HG03558 (cell line): ENCODE measurements at regions not wholly inside any gene's neighbourhood (a gene's known extent, or its start where the extent isn't known, plus 50 kb on each side); places are given as distances from the start of the nearest gene placed in this dataset.

Experiments used
- ATAC-seq: cut with Tn5 transposase; IDR thresholded peaks from one replicate; pipeline ENCODE4 v1.9.1; 2021; ENCODE audit warnings: moderate number of reproducible peaks; ENCODE audit not compliant: unreplicated experiment; ENCODE audit errors: extremely low read depth

DNA sequence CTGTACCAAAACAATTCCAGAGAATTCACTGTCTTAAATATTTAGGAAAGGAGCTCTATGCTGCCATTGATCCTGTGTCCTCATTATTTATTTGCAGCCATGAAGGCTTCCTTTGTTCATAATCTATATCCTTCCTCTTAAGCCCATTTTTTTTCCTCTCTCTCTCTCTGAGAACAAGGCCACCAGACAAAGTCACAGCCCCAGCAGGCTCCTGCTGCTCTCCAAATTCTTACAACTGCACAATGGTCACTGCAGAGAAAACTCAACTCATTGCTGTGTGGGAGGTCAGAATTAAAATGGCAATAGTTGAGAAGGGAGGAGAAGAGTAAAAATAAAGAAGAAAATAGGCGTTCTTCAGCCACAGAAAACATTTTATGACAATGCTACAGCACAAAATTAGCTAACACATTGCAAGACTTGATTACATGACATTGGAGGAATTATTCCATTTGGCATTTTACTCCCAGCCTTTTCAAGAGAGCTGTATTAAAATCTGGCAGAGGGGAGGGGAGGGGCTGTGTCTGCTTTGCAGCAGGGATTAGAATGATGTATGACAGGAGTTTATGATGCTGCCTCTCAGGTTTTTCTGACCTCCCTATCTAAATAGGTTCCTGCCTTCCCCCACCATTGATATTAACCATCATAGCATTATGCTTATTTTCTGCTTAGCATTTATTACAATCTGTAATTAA, 399.7 kb upstream of the THBS1 start:
- ATAC-seq: no peak

DNA sequence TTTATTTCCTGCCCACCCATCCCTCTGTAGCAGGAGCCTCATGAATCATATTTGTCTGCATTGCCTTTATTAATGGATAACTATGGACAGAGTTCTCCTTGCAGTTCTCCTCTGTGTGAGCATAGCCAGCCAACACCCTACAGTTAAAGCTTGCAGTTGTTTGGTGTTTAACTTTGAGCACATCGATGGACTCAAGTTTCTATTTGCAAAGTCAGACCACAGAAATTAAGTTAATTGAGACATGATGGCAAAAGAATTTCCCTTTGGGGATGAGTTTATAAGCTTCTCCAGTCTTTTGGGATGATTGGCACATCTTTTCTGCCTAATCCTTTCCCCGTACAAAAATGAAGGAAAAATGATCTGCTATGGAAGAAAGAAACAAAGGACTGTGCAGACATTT, 398.9 kb upstream of the THBS1 start:
- no peak for ATAC-seq

DNA sequence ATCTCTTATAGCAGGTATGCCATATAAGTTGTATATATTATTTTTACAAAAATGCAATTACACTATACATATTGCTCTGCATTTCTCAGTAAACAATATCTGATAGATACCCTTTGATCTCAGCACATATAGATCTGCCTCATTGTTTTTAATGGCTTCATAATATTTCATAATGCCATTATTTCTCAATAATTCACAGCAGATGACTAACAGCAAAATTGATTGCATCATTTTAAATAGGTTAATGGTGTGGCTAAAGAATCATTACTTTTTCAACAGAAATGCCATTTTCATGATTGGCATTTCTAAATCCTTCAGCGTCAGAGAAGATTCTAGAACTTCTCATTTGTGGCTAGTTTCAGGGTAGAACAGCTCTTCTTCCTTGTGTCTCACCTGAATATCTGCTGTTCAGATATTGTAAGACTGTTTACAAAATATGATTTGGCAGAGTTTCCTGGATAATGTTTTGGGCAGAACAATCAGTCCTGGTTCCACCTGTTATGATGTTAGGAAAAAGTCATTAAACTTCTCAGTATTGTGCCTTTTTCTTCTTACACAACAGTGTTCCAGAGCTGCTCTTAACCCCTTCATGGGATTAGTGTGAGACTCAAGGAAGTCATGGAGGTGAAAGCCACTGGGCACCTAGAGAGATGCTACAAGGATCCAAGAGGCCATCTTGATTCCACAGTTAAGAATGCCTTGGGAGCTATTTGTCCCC, 397.6 kb upstream of the THBS1 start:
- no peak for ATAC-seq

DNA sequence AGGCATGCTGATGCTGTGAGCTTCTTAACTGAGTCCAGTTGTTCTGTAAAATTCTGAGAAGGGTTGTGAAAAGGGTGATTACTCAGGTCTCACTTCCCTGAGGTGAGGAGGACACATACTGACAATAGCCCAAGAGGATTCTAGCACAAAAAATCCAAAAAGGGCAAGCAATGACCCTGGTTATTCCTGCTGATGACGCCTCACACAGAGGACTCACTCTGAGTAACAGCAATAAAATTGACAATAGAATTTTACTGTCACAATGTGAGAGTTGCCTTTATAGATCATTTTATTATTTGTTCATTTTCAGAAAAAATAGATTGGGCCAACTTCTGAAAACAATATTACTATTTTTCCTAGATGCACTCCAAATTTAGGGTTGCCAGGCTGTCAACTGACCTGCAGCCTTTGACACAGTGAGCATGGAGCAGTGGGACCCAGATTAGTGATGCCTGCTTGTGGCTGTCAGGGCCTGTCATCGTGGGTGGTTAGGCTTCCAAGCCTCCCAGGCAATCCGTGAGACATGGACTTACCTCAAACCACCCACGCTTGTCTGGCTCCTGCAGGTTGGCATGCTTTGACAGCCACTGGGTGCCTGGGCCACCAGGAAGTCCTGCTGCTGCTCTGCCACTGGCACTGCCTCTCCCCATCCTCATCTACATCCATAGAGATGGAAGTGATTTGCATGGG, 396.0 kb upstream of the THBS1 start:
- ATAC-seq: no peak

DNA sequence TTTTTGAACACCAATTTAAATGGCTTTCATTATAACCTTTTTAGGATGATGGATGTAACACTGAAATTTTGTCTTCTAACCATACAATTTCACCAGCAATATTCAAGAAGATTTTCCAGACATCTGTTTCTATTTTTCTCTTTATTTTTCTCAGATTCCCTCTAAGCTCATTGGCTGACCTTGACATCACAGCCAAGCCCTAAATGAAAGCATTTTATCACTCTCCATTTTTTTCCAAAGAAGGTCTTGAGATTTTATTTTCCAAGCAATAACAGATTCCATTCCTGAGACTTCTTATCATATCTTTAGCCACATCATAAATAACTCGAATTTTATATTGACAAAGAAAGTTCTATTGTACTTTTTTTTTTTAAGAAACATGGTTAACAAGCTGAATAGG, 392.6 kb upstream of the THBS1 start:
- no peak for ATAC-seq

DNA sequence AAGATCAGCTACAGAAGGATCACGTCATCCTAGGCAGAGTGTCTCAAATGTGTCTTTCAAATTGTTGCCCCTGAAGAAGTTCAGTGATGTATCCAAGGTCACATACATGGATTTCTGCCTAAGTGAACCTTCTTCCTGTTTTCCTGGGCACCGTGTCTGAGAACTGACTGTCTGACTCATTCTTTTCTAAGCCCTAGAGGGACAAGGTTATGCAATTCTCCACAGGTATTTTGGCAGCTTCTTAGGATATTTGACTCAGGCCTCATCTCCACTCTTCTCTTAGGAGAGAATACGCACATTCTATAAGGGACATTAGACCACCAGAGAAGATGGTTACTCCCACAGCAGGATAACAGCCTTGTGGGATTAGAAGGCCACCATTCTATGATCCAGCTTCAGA, 391.9 kb upstream of the THBS1 start:
- ATAC-seq: no peak

DNA sequence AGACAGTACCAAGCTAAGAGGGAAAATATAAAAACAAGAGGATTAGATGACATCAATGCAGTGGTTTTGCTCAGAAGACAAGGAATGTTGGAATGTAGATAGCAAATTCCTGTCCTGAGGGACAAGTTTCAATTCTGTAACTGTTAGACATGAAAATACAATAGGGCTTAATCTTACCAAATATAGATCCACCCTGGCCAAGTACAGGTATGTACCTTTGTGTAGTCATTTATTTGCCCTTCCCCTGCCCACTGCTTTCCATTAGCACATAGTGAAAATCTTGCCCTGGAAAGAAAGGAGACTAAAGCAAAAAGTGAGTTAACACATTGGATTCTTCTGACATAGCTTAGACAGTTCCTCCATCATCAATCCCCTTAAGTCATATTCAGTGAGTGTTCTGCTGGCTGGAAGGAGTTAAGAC, 389.0 kb upstream of the THBS1 start:
- ATAC-seq: no peak

DNA sequence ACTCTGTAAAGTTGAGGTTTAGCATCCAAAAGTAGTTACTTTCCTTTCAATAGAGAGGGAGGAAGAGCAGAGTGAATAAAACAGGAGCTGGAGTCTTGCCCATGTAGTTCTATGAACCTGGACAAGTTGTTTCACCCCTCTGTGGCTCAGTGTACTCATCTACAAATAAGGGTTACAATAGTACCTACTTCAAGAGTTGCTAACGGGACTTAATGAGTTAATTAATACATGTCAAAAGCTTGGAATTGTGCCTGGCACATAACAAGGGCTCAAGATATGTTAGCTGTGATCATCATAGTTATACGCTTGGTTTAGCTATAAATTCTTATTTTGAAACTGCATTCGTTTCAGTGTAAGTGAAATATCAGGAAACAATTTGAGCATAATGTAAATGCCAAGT, 388.5 kb upstream of the THBS1 start:
- no peak for ATAC-seq

DNA sequence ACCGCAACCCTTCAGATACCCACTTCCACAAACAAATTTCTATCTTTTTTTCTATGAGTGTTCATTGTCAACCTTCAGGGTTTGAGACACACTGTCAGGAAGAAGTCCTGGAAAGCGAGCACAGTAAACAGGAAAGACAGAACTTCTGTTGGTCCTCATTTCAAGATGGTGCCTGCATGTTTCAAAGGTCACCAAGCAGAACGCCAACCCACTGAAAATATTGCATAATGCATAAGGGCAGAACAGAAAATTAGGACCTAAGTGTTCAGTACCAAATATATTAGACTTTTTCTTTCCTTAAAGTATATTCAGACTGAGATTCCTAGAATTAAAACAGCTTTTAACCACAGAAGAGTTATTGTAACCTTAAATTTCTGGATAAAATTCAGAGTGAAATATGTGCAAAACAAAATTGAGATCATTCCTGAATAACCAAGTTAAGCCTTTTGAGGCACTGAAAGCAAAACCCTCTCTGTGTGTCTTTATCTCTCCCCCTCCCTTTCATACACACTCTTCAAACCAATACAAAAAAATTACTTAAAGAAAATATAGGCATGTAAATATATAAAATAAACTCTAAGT, 387.8 kb upstream of the THBS1 start:
- ATAC-seq: no peak

DNA sequence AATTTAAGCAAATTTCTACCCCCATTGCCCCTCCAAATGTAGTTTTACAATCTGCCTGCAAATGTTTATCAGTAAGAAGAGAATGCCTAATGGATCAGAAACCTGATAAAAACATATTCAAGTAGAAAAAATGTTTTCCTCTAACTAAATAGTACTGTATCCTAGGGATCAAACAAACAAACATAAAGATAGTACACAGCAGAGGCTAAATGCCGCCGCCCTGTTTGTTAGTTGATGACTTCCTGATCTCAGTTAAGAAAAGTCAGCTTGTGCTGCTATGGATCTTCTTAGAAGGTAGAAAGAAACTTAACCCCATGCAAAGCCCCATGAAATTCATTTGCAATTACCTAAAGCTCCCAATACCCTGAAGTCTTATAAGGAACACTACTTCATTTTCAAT, 387.3 kb upstream of the THBS1 start:
- ATAC-seq: no peak

DNA sequence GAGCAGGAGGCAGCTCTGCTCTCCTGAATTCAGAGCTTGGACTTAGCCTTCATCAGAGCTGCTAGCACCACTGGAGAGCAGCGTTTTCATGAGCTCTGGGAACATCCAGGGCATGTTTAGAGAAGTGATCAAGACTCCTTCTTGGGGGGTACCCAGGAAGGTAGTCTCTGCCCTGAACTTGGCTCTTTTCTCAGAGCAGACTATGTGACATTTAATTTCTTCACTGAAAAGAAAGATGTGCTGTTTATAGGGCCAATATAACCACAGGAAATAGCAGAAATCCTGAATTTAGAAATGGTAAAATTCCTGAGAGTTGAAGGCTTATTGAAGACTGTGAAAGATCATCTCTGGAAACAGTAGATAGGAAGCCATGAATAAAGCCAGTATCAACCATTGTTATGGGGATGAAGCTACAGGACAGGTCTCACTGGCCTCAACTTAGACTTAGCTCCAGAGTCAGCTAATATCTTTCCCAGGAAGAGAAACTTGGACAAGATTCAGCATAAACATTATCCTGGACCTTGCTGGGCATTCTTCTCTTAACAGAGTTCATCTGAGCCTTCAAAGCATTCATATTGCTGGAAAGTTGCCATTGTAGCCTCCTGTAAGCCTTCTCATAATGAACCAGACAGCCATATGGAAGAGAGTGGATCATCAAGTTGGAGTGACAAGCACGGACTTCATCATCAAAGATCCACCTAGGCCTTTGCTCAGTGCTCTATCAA, 386.6 kb upstream of the THBS1 start:
- no peak for ATAC-seq

DNA sequence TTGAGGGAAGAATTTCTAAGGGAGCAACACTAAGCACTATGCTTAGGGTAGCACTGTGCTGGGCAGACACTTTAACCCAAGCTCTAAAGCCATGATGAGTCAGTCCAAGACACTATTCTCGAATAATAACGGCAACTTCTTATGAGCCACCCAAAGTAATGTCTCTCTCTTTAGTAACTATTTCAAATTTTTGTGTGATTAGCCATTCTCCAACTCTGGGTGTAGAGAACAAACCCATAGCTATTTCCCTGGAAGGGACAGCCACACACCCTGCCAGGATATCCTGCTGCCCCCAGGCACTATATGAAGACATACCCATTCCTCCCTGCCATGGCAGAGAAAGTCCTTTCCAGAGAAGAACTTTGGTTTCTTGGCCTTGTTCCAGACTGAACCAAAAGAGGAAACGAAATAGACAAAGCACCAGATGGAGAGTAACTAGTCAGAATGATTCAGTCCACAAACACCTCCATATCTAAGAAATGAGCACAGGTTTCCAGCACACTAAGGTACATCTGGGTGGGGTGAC, 384.9 kb upstream of the THBS1 start:
- no peak for ATAC-seq

DNA sequence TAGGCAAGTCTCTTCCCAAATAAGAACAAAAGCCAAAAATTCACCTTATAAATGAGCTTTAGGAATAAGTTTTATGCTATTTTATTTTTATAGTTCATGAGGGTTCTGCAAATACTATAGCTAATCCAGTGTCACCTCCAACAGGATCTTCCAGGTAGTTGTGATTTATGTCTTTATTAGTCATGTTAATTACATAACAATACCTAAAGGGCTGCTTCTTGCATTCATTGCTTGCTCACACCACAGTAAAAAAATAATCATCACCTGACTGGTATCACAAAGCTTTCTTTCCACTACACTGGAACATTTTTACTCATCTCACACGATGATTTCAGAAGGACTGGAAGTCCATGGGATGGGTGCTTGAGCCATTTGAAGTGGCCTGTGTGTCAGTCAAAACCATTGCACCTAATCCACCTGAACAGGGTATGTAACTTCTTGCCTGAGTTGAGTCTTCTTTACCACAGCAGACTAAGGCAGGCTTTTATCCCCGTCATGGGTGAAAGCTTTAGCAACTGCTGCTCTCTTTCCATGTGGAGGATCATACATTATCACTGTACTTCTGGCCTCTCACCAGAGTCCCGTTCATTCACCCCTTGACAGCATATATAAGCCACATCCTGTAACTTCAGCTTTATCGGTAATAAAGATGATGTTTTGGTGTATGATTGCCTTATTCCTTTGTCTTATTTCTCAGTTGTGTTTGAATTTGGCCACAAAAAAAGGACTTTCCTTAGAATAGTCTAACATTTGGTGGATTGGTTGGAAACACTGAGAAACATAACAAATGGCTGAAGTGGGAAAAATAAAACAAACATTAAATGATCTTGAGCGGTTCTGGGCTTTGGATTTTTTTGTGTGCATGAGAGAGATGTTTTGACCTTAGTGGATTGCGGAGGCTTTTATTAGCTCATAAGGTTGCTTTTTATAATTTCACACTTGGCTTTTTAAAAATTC, 382.6 kb upstream of the THBS1 start:
- no peak for ATAC-seq

DNA sequence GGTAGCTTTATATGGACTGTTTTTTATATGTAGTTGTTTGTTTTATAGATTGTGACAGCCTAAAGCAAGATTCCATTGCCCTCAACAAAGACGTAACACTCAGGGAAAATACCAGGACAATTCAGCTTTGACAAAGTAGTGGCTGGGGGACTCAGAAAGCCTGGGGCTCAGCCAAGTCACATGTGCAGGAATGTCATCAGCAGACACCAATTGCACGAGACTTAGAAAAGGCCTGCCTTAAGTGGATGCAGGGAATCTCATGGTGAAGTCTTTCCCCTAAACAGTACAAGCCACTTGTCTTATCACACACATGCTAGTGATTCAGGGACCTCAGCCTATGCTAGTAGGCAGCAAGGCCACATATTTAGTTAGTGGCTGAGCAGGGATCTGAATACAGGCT, 381.8 kb upstream of the THBS1 start:
- ATAC-seq: no peak

DNA sequence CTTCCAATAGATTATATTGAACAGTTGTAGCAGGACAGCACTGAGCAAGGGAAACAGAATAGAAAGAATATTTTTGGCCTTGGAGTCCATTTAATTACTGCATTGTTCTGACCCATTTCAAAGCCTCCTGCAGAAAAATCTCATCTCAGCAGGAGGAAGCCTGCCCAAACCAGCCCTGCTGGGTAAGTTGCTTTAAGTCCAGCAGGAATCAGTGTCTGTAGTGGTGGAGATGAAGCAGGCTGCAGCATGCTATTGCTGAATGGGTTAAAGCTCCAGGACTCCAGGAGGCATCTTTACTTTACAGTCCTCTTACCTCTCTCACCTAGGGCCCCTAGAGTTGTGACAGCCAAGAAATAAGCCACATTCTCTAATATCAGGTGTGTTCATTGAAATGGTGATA, 380.3 kb upstream of the THBS1 start:
- ATAC-seq: no peak

DNA sequence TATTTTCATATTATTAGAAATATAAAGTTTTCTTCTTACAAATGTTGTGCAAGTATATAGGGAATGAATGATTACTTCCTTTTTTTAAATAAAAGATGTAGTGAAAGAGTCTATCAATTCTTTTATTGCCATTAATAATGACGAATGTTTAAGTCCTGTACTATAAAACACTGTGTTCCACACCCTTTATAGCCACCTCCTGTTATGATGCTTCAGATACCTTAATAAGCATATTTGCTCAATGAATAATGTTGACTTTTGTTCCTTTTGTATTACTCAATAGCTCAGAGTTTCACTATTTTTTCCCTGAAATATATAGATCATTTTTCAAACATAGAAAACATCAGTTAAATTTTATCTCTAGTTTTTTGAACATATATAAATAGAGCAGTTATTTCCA, 378.2 kb upstream of the THBS1 start:
- no peak for ATAC-seq

DNA sequence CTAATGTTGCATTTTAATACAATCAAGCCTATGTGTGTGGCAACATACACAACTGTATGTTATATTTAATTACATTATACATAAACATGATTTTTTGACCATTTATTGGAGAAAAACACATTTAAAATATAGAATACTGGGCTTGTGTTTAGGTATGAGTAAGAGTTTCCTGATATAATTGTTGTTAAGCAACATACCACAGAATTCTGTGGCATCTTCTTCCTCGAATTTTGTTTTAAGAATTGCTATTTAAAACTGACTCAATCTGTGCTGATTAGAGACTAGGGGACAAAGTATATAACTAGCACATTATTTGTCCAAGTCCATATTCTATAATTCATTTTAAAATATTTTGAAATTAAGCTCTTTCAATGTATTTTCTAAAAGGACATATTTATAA, 376.8 kb upstream of the THBS1 start:
- no peak for ATAC-seq

DNA sequence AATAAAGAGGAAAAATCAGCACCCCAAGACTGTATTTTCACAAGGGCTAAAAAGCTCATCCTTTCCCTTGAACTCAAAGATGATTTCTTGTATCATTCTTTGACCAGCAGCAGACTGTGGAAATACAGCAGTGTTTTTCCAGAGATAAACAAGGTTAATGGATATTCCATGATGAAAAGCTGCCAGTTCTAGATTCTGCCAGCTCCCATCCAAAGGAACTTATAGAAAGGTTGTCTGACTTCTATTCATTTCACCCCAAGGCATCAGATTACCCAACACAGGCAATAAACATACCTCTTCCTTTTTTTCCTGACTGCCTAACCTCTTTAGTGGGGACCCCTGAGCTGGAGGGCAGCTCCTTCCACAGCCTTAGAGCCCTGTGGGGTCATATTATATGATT, 375.8 kb upstream of the THBS1 start:
- ATAC-seq: no peak
